M059J (cell line): ENCODE measurements at regions not wholly inside any gene's neighbourhood (a gene's known extent, or its start where the extent isn't known, plus 50 kb on each side); places are given as distances from the start of the nearest gene placed in this dataset.

Experiments
- DNase-seq: peaks from one replicate; pipeline ENCODE4 v3.0.0-alpha.2; 2012; ENCODE audit warnings: low read depth

DNA sequence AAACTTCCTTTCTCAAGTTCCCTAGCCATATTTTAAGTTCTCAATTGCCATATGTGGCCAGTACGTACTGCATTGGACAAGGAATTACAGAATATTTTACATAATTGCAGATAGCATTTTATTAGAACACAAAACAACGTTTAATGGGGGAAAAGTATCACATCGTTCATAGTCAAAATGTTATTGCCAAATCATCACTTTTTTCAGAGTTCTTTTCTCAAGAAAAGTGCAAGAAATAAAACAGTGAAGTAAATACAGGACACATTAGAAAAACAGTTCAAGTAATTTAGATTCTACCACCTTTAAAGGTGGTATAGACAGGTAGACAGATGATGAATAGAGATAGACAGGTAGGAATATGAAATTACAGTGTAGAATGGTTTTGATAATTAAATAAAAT is 479.1 kb upstream of the NCAM2 start:
- no peak for DNase-seq

DNA sequence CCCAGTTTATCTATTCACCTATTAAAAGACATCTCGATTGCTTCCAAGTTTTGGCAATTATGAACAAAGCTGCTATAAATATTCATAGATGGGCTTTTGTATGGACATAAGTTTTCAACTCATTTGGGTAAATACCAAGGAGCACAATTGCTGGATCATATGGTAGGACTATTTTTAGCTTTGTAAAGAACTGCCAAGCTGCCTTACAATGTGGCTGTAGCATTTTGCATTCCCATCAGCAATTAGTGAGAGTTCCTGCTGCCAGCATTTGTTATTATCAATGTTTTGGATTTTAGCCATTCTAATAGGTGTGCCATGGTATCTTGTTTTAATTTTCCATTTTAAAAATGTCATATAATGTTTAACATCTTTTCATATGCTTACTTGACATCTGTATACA is 475.6 kb upstream of the NCAM2 start:
- DNase-seq: no peak

DNA sequence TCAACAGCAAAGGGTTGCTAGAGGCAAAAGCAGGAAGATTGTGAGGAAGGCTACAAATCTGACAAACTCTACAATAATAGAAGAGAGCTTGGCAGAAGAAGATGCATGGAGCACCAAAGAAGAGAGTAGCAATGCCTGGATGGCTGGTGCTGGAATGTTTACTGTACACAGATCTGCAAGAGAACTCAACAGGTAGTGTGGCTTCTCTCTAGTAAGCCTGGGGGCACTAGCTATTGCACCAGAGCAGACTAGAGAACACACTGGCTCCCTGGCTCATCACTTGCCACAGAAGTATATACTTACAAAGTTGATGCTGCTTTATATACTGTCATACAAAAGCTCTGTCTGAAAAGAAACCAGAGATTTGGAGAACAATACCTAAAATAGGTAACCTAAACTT is 475.0 kb upstream of the NCAM2 start:
- DNase-seq: no peak

DNA sequence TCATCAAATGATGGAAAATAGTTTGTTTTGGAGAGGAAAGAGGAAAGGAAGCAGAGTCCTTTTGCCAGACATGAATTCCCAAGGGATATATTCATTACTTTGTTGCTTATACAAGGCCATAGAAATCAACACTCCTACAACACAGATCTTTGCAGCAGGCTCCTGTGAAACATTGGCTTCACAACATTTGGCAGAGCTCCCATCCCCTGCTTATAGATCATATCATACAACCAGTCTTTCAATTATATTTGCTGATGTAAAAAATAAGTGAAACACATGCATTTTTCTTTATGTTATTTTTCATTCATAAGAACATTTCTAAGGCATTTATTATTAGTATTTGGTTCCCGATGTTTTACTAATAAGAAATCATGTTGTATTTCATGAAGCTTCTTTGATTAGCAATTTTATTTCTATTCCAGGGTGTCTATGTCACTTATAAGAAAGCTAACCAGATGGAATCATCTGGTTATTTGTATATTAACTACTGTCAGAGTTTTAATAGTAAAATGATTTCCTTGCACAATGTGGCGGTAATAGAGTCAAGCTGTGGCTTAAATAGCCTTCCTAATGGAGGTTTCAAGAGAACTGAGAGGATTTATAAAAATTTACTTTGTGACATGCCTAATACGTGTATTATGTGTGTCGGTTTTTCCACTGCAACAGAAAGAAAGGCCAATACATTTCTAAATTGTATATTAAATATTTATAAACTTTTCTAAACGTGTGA is 470.3 kb upstream of the NCAM2 start:
- no peak for DNase-seq

DNA sequence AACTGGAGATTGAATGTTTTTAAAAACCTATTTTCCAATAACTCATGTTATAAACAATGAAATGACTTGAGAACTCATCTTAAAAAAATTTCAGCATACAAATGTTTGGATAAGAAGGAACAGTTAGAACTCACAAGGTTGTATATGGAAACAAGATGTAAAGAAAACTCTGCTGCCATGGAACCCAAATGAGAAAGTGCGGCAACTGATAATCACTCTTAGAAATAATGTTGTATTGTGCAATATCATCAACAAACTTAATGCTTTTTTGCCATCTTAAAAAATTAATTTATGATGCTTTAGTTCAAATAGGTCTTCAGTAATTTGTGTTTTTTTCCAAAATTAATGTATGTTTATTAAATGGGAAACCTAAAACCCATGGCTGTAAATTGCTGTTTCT is 461.1 kb upstream of the NCAM2 start:
- no peak for DNase-seq

DNA sequence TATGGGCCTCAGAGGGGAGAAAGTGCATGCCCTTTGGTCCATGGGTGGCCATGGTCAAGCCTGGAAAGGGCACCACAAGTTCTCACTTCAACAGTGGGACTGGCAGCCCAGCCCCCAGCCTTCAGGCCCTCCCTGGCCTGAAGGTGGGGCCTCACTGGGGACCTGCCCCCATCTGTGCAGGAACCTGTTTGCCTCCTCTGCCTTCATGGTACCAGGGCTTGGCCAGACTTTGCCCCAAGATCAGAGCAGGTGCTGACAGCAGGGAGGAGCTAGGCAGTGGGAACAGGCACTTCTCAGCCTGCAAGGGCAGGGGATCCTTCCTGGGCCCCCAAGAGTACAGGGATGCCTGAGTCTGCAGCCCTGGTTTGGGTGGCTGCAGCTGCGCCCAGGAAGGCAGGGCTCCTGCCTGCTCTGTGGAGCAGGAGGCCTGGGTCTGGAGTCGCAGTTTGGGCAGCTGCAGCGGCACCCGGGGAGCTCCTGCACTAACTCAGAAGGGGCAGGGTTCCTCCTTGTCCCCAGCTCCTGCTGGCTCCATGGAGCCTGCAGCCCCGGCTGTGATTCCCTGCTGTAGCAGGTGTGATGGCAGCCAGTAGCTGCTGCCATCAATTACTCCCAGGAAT is 460.1 kb upstream of the NCAM2 start:
- DNase-seq: no peak

DNA sequence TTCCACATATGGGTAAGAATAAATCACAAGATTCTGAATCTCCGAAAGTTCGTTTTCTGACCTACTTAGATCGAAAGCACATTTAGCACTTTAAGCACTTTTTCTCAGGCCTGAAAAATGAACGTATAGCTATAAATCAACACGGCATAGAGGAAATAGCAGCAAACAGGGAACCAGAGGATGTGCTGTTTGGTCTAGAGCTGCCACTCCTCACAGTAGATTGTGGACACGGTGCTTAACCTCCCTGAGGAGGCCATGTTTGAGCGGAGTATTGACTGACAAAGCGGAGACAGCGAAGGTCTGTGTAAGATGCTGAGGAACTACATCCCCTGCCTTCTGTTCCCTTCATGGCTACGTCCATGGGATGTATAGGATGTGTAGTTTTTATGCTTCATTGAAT is 452.8 kb upstream of the NCAM2 start:
- DNase-seq: no peak

DNA sequence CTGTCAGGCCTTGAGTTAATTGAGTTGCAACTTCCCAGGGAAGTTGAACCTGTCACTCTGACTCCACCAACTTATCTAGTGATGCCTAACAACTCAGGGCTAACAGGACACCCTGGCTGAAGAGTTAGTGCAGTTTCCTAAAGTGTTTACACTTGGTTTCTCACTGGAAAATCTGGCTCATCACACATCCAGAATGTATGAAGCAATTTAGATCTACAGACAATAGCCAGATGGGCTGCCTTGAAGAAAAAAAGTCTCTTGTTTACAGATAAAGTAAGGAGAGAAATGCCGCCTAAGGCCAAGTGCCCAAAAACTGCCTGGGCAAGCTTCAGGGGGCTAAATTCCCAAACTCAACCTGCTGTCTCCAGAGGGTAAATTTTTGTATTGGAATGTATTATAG is 446.3 kb upstream of the NCAM2 start:
- DNase-seq: no peak

DNA sequence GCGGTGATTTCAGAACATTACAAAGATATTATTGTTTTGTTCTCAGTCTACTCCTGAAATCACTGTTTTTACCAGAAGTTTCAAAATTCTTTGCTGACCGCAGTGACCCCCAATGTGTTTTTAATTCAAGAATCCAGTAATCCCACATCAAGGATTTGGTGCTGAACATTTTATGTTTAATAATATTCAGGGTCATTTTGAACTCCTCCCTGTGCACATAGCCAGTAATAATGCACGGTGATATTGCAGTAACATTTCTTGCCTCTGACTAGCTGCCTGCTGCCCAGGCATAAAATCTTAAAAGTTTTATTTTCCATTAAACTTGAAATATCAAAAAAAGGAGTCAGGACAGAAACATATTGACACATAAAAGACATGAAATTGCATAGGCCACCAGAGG is 443.4 kb upstream of the NCAM2 start:
- DNase-seq: no peak

DNA sequence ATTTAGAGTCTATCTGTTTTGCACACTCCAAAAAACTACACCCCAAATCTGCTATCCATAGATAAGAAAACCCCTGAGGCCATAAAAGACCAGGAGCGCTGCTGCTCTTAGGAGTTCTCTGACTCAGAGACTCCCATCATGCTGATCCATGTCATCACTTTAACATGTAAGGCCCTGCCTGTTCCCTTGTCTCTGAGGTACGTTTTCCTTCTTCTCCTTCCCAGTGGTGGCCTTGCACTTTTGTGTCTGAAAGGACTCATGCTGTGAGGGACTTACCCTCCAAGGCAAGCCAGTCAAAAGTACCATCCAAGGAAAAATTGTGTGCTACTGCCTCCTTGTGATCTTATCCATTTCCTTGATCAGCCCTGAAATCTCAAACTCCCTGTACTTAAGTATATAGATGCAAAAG is 427.4 kb upstream of the NCAM2 start:
- DNase-seq: no peak

DNA sequence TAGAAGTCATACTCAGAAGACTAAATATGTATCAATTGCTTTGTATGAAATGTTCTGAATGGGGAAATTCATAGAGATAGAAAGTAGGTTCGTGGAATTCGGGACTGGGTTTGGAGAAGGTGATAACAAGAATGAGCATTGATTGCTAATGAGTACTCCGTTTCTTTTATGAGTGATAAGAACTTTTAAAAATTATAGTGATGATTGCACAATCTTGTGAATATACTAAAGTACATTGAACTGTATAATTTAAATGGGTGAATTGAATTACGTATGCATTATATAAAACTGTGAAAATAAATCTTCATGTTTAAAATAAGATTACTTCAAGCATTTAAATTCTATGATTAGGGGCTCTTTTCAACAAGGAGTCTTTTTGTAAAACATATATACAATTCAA is 425.6 kb upstream of the NCAM2 start:
- DNase-seq: no peak

DNA sequence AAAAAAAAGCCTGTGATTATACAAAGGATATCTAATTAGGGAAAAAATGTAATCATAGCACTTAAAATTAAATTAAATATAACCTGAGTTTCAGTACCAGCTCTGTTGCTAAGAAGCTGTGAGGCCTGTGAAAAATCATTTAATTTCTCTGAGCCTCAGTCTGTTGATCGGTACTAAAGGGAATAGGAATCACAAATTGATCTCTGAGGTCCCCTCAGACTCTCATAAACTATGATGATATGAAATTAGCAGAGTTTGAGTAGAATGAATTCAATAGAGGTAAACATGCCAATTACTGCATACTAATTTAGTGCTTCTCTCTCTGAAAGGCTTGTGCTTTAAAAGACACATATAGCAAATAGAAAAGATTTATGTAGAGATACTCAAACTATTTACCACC is 416.8 kb upstream of the NCAM2 start:
- no peak for DNase-seq

DNA sequence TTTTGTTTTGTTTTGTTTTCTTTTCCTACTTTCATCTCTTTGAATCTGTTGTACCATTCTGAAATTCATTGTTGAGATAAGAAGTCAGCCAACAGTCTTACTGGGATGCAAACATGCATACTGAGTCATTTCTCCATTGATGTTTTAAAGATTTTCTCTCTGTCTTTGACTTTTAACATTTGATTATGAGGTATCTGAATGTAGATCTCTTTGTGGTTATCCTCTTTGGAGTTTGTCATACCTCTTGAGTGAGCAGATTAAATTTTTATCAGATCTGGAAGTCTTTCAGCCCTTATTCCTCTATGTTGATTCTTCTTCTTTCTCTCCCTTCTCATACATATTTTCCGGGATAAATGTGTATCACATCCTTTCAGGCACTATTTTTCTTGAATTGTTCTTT is 406.9 kb upstream of the NCAM2 start:
- DNase-seq: peak; percentile 19

DNA sequence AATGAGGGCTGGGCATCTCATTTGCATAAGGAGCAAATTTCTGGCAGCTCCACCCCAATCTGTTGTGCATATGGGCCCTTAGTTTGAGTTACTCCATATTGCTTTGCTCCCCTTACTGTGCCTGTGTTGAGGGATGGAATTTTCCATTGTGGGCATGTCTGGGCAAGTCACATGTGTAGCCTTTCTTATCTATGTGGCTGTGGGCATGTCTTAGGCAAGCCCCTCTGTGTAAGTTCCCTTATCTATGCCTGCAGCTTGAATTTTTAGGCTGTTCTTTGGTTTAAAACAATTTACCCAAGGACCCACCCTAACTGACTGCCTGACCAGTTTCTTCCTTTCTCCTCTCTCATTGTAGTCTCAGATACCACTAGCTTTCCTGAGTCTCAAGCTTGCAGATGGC is 405.7 kb upstream of the NCAM2 start:
- DNase-seq: no peak

DNA sequence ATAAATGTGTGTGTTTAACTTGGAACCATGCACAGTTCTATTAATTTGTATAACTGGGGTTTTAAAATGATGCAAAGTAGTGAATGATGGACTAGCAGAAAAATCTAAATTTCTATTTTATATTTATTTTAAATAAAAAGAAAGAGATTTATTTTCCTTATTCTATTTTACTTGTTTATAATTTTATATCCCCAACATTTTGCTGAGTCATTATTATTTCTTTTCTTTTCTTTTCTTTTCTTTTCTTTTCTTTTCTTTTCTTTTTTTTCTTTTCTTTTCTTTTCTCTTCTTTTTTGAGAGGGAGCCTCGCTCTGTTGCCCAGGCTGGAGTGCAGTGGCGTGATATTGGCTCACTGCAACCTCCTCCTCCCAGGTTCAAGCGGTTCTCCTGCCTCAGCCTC is 395.0 kb upstream of the NCAM2 start:
- no peak for DNase-seq

DNA sequence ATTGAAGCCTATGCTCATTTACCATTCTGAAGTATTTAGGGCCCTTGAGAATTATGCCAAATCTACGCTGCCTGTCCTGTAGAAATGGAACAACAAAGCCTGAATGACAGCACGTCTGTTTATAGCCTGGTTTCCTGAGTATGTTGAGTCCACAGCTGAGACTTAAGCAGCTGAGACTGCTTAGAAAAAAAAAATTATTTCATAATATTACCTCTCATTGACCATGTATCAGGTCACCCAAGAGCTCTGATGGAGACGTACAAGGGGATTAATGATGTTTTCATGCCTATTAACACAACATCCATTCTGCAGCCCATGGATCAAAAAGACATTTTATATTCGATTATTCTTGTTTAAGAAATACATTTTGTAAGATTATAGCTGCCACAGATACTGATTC is 387.2 kb upstream of the NCAM2 start:
- DNase-seq: no peak

DNA sequence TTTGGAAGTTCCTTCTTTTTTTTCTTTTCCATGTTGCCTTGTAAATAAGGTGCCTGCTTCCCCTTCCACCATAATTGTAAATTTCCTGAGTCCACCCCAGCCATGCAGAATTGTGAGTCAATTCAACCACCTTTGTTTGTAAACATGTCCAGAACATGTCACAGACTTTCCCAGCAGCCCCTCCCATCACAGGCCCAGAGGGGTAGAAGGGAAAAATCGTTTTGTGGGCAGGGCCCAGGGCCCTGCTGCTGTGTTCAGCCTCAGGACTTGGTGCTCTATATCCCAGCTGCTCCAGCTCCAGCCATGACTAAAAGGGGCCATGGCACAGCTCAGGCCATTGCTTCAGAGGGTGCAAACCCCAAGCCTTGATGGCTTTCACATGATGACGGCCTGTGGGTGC is 384.6 kb upstream of the NCAM2 start:
- no peak for DNase-seq

DNA sequence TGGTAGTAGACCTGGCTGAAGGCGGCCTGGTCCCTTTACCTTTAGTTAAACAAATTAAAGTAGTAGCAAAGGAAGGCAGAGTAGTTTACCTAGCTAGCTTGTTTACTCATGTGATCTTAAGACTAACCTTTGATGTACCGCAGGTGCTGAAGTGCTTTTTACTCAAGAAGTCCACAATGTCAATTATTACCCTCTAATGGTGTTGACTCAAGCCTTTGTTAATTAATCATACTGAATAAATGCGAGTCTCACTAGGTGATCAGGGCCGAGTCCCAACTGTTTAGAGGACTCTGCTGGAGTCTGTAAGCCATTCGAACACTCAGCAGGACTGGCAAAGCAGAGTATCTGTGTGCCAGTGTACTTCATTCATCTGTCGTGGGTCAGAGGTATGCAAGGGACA is 381.1 kb upstream of the NCAM2 start:
- DNase-seq: no peak

DNA sequence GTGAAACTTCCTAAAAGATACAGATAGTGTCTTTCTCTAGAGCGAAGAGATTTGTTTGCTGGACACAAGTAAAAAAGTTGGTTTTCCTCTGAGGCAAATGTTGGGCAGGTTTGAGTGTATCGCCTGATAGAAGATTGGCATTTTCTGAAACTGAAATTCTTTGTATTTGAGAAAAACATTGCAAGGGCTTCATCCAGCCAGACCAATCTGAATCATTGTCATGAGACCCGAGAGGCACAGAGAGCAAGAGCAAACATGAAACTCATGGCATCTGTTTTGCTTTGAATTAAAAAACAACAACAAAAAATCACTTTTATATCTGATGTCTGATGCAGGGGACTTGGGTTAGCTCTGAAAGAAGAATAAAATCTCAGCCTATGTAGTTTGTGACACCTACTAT is 379.3 kb upstream of the NCAM2 start:
- no peak for DNase-seq

DNA sequence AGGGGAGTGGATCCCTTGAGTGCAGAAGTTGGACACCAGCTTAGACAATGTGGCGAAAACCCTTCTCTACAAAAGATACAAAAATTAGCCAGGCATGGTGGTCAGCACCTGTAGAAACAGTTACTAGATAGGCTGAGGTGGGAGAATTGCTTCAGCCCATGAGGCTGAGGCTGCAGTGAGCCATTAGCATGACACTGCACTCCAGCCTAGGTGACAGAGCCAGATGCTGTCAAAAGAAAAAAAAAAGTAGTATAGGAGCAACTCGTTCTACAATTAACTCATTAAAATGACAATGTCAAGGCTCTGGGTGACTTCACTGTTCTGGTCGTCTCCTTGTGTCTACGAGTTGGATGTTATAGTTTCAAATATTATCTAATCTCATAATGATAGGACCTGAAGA is 370.6 kb upstream of the NCAM2 start:
- DNase-seq: no peak

DNA sequence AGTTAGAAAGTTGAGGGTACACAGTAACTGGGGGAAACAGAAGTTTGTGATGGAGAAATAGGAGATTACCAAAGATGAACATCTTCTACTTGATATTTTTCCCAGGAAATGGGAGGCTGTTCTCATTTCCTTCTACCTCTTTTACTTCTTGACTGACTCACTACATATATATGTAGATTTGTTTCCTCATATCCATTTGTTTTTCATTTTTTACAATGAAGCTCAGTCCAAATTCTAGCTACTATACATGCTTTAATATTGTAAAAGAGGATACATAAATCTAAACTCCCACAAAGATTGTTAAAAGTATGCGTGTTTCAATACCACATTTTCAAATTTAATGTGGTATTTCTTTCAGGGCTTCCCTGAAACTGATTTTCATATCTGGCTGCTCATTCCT is 366.6 kb upstream of the NCAM2 start:
- DNase-seq: no peak

DNA sequence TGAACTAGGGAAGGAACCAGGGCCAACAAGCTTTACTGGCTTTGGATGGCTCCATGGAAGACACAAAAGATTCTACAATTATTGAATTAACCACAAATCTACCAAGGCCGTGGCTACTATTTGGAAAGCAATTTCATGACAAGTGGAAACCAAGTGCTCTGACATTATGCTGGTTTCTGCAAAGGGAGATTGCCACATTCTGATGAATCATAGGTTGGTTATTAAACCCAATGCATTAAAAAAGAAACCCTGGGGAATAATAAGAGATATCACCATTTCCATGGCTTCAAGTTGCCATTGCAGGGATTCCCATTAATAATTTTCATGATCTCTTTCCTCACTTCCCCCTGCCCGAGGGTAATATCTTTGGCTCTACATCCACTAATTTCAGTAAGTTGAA is 359.2 kb upstream of the NCAM2 start:
- DNase-seq: no peak

DNA sequence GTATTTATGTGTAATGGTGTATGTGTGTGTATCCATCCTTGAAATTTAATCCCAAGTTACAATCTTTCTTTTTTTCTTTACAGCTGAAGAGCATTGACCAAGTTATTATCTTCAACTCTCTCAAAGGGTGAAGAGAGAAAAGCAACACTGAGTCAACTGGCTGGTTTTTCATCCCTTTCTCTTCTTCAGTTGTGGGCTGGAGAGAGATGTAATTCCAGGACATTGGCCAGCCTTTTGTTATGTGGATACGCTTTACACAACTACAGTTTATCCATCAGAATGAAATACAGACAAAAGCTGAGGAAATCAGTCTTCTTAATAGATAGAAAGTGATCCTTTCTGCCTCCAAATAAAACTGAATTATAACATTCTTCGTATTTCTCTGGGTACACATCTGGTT is 357.0 kb upstream of the NCAM2 start:
- no peak for DNase-seq

DNA sequence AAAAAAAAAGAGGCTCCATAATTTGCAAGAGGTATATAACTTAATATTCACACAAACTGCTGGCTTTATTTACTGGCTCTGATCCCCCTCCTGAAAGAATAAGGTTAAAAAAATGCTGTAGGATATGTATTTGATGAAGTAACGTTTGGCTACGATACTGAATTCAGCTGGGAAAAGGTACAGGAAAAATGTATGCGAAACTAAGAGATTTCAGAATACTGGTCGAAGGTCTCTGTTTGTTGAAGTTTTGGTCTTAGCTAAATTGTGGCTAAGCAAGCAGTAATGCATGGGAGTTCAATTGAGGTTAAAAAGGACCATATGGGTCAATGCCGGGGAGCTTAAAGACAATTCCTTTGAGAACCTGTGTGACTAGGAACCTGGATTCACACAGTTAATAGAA is 355.5 kb upstream of the NCAM2 start:
- DNase-seq: no peak
